ENCODE measurements at regions not wholly inside any gene's neighbourhood (a gene's known extent, or its start where the extent isn't known, plus 50 kb on each side); places are given as distances from the start of the nearest gene placed in this dataset.

DNA sequence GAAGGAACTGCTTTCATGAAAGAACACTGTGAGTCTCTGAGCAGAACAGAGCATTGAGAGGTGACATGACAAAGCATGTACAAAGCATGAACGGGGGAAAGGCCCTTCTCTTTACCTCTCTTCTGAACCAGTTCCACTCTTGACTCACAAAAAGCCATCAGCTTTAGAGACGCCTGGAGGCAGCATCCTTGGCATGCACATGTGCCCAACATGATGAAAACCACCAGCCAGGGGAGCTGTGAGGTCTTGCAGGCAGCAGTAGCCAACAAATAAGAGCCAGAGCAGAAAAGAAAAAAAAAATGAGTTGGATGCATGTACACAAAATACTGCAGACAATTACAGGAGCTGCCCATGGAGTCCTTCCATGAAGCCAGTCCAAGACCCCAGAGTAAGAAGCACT, 95.5 kb upstream of the AGAP1 start:
- TF ChIP-seq, protein P1, sequence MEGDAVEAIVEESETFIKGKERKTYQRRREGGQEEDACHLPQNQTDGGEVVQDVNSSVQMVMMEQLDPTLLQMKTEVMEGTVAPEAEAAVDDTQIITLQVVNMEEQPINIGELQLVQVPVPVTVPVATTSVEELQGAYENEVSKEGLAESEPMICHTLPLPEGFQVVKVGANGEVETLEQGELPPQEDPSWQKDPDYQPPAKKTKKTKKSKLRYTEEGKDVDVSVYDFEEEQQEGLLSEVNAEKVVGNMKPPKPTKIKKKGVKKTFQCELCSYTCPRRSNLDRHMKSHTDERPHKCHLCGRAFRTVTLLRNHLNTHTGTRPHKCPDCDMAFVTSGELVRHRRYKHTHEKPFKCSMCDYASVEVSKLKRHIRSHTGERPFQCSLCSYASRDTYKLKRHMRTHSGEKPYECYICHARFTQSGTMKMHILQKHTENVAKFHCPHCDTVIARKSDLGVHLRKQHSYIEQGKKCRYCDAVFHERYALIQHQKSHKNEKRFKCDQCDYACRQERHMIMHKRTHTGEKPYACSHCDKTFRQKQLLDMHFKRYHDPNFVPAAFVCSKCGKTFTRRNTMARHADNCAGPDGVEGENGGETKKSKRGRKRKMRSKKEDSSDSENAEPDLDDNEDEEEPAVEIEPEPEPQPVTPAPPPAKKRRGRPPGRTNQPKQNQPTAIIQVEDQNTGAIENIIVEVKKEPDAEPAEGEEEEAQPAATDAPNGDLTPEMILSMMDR (IDR thresholded peaks at IDR 0.05; ENCODE audit: insufficient read depth, low read depth, low read length, missing control alignments) = no peak
- no peak overlapping the region for H3K4me3 ChIP-seq (ENCODE audit: low read depth, low read length)
- DNase-seq (ENCODE audit: low read depth) = no peak

DNA sequence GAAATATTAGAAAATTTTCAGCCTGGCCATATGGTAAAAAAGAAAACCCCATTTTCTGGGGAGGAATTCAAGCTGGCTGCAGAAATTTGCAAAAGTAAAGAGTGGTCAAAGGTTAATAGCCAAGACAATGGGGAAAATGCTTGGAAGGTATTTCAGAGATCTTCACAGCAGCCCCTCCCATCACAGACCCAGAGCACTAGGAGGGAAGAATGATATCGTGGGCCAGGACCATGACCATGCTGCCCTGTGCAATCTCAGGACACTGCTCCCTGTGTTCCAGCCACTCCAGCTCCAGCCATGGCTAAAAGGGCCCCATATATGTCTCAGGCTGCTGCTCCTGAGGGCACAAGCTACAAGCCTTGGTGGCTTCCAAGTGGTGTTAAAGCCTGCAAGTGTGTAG, 93.9 kb upstream of the AGAP1 start:
- H3K4me3 ChIP-seq (ENCODE audit: low read depth, low read length) = no peak overlapping the region
- DNase-seq (ENCODE audit: low read depth) = no peak
- TF ChIP-seq, protein P1 (IDR thresholded peaks at IDR 0.05; ENCODE audit: insufficient read depth, low read depth, low read length, missing control alignments) = no peak

DNA sequence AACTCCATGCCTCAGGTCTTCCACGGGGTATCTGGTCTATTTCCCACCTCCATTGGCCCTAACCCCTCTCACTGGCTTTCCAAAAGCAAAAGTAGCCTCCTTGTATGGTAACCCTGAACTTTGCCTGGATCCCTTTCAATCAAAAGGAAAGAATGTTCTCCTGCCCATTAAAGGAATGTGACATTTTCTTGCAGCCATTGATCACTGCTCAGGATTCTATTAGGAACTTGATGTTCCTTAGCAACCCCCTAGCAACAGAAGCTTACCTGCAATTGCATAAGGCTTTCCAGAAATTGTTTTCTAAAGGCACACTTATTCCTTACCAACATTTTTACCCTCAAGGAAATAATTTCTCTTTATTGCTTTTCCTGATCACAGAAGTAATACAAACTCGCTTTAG, 91.4 kb upstream of the AGAP1 start:
- H3K4me3 ChIP-seq (ENCODE audit: low read depth, low read length) = no peak overlapping the region
- TF ChIP-seq, protein P1 (IDR thresholded peaks at IDR 0.05; ENCODE audit: insufficient read depth, low read depth, low read length, missing control alignments) = no peak
- DNase-seq (ENCODE audit: low read depth) = no peak

DNA sequence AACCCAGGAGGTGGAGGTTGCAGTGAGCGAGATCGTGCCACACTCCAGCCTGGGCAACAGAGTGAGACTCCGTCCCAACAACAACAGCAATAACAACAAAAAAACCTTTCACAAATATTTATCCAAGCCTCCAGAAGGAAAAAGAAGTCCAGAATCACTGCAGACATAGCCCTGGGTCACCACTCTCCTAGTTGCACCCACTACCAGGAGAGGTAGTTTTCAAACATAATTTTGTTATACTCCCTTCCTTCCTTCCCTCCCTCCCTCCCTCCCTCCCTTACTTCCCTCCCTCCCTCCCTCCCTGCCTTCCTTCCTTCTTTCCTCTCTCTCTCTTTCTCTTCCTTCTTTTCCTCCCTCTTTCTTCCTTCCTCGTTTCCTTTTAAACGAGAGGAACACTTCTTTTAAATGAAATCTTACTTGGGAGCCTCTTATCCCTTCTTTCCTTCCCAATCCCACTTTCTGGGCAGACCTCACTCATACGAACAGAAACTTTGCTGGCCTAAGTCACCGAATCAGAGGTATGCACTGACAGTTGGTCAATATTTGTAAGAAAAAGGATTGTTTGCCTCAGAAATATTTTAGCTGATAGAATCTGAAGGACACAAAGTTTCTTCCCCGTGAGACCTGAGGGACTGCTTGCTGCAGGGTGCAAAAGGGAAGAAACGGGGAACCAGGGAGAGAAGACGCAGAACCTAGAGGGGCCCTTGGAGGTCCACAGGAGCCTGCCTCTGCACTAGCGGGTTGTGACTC, 88.1 kb upstream of the AGAP1 start:
- H3K4me3 ChIP-seq (ENCODE audit: low read depth, low read length) = no peak overlapping the region
- DNase-seq (ENCODE audit: low read depth) = no peak
- TF ChIP-seq, protein P1 (IDR thresholded peaks at IDR 0.05; ENCODE audit: insufficient read depth, low read depth, low read length, missing control alignments) = no peak

DNA sequence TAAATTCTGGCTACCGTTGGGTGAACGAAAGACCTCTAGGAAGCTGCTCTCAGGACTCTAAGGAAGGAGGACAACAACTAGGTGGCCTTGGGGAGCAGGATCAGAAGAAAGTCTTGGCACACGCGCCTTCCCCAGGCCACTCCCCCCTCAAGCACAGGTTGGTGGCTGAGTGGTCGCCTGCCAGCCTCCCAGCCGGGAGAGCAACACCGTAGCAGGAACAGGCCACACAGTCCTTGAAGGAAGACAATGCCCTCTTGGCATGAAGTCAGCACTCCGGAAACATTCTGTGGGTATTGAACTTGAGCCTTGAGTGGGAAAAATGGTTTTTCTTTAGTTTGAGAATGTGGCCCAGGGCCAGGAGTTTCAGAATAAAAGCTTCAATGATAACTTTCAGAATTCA, 87.4 kb upstream of the AGAP1 start:
- TF ChIP-seq, protein P1 (IDR thresholded peaks at IDR 0.05; ENCODE audit: insufficient read depth, low read depth, low read length, missing control alignments) = no peak
- DNase-seq (ENCODE audit: low read depth) = no peak
- H3K4me3 ChIP-seq (ENCODE audit: low read depth, low read length) = no peak overlapping the region

DNA sequence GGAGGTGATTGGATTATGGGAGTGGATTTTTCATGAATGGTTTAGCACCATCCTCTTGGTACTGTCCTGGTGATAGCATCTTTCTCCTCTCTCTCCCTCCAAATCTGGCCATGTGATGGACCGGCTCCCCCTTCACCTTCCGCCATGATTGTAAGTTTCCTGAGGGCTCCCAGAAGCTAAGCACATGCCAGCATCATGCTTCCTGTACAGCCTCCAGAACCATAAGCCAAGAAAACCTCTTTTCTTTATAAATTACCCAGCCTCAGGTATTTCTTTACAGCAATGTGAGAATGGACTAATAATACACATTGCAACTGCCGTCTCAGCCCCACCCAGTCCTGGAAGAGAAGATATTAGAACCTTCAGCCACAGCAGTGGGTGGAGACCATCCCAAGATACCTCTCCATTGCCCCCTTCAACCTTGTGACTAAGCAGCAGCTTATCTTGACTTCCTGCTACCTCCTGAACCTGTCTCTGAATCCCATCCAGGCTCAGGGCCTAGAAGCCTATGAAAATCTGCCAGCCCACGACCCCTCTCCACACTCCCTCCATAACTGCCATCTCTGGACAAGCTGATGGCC, 81.8 kb upstream of the AGAP1 start:
- DNase-seq (ENCODE audit: low read depth) = no peak
- TF ChIP-seq, protein P1 (IDR thresholded peaks at IDR 0.05; ENCODE audit: insufficient read depth, low read depth, low read length, missing control alignments) = no peak
- no peak overlapping the region for H3K4me3 ChIP-seq (ENCODE audit: low read depth, low read length)

DNA sequence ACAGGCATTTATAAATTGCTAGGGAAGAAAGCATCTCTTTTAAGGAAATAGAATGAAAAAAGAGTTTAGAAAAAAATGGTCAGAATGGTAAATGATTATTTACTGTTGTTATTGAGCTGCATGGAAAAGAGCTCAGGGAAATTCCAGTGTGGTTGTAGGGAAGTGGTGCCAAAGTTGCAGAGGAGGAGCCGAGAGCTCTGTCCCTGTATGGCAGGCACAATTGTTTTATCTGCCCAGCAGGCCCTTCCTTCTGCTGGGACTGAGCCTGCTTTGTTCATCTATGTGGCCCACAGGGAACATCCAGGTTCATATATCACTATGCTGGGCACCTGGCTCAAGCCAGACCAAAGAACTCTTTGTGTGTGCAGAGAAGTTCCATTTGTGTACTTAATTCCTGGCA, 80.8 kb upstream of the AGAP1 start:
- H3K4me3 ChIP-seq (ENCODE audit: low read depth, low read length) = no peak overlapping the region
- TF ChIP-seq, protein P1 (IDR thresholded peaks at IDR 0.05; ENCODE audit: insufficient read depth, low read depth, low read length, missing control alignments) = no peak
- DNase-seq (ENCODE audit: low read depth) = no peak
